HG03520 (cell line): ENCODE measurements at regions not wholly inside any gene's neighbourhood (a gene's known extent, or its start where the extent isn't known, plus 50 kb on each side); places are given as distances from the start of the nearest gene placed in this dataset.

ENCODE experiments used
- ATAC-seq: cut with Tn5 transposase; IDR thresholded peaks from one replicate; pipeline ENCODE4 v1.9.1; 2021; ENCODE audit warnings: mild to moderate bottlenecking, moderate library complexity; ENCODE audit not compliant: unreplicated experiment

DNA sequence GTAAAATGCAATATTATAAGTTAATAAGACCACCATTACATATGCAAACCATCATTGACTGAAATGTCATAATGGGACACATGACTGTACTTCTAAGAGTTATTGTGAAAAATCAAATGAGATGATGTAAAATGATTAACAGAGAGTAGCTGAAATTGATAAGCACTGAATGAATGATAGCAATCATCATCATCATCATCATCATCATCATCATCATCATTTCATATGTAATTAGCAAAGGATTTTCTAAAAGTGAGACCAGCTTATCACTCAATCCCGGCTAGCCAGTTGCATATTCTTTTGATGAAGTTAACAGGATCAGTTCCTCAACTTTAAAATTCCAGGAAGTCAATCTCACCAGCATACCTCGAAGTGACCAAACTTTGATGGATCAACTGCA is 650.3 kb upstream of the KLF4 start:
- no peak for ATAC-seq

DNA sequence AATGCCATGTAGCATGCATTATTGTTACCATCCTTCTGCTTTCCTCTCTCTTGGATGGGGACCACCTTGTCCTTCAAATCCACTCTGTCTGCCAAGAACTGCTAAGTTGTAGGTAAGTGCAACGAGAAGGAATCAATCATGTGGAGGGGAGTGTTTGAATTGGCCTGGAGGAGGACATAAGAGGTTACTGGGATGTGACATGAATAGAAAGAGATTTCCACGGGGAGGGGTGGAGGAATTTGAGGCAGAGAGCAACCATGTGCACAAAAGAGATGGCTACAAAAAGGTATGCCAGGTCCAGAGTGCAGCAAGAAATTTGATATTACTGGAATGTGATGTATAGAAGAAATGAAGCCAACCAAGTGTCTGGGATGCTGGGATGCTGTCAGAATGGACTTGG is 648.9 kb upstream of the KLF4 start:
- no peak for ATAC-seq

DNA sequence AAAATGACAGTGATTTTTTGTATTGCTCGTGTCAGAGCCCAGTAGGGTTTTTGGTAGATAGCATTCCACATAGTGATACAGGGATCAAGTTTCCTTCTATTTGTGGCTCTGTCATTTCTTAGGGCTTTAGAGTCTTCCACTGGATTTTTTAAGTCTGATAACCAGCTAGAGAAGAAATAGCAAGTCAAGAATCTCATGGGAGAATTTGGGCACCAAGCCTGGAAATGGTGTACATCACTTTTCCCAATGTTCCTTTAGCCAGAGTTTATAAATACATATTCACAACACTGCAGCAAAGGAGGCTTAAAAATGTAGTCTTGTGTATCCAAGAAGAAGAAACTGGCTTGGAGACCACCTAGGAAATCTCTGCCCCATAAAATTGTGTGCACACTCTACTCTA is 647.1 kb upstream of the KLF4 start:
- no peak for ATAC-seq

DNA sequence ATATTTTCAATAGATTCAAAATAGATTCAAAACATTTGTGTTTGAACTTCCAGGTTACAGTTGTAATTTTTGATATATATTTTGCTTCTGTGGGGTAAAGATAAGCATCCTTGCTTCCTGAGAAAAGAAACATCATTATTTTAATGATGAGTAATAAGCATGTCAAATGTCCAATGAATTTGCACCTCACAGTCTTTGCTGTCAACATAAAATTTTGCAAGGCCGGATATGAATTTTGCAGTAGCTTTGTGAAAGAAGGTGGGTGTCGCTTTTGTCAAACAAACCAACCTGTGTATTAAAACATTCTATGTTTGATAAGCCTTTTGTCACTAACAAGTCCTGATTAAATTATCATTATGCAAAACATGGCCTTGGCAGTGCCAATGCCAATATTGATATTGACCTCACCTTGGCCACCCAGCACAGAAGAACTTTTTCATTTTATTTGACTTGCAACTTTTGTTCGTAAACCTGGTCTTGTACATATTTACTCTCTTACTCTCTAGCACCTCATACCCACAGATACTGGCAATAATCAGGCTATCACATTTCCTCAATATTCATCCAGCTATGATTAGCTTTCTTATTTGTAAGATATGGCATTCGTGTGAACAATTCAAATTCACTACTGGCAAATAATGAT is 645.0 kb upstream of the KLF4 start:
- no peak for ATAC-seq

DNA sequence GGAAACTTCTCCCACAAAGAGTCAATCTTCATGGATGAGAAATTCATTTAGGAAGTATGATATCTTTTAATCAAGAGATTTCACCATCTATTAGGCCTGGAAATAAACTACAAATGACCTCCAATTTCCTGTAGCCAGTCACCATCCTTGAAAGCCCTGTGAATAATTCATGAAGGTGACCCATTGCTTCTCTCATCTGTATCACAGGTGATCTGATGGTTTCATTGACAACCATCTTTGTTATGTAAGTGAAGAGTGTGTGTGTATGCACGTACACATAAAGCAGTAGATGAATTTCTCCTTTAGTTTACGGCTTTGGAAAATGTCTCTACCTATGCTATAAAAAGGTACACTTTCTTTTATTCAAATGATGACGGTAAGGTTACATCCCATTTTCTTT is 644.1 kb upstream of the KLF4 start:
- ATAC-seq = no peak

DNA sequence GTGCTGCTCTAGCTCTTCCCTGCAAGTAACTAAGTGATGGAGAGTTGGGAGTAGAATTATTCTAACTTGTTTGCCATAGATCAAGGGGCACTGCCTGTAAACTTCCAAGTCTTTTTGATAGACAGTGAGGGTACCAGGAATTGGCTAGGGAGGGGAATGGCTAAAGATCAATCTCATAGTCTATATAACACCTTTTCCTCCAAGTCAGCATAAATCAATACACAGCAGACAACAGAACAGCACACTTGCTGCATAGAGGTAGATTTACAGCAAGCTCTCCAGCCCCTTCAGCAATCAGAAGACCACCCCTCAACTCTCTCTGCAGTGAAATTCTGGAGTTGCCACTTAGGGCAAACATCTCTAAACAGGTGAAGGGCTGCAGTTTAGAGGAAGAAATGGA is 643.5 kb upstream of the KLF4 start:
- ATAC-seq = no peak

DNA sequence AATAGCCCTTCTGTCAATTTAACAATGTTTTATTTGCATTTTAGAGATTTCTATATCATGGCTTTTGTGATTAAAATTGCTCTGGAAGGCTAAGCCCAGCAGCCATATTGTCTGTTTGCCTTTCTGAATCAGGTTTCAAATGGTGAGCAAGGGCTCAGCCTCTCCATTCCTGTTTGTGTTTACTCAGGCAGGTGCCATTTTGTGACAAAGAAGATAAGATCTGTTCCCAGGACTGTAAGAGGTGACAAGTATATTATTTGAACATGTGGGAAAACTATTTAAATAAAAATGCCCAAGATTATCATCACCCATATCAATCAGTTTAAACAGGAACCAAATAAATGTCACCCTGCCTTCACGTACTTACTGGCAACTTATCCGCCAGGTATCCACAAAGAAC is 641.3 kb upstream of the KLF4 start:
- no peak for ATAC-seq

DNA sequence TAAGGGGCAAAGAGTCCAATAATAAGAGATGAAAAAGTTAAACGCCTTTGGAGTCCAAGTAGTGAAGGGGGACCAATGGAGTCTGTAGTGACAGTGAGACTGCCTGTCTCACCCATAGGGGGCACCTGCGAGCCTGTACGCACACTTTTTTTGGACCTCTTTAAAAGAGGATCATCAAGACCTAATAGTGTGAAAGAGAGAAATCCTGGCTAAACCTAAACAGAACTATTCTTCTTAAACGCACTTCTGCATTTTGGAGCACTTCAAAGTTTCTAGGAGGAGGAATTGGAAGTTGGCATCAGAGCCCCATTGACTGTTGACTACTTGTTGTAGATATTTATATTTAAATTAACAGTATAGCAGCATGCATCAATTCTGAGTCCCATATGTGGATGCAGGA is 636.1 kb upstream of the KLF4 start:
- no peak for ATAC-seq

DNA sequence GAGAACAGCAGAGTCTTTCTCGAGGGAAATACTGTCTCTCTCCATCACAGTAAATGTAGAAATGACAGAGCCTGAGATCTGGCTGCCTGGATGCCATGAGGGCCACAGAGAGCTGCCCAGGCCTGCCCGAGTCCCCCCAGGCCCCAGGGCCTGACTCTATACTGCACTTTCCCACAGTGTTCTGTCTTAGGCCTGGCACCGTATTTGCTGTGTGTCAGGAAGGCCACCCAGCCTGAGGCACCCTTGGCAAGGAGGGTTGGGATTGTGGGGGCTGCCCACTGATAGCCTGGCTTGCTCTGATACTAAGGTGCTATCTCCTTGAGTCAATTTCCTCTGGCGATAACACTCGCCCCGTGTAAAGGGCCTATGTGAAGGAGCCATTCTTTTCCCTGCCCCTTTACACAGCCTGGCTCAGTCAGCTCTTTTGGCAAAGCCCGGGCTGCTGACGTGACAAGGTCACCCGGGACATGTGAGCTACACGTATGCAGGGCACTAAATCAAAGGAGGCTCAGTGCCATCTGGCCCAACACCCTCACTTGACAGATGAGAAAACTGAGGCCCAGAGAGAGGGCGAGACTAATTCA is 630.1 kb upstream of the KLF4 start:
- no peak for ATAC-seq

DNA sequence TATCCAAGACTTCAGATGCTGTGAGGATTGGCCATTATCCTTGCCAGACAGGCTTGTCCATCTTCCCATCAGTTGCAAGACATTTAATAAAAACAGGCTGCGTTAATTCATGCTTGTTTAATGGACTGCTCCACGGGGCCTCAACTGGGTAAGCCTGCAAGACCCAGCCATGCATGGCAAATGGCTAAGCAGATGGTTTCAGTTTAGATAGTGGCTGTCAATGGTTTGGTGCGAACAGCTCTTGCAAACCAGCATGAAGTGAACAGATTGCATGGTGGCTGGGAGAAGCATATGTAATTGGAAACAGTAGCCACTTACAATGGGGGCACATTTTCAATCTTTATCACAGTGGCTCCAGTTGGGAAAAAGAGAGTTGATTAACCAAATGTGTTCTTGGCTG is 628.2 kb upstream of the KLF4 start:
- no peak for ATAC-seq

DNA sequence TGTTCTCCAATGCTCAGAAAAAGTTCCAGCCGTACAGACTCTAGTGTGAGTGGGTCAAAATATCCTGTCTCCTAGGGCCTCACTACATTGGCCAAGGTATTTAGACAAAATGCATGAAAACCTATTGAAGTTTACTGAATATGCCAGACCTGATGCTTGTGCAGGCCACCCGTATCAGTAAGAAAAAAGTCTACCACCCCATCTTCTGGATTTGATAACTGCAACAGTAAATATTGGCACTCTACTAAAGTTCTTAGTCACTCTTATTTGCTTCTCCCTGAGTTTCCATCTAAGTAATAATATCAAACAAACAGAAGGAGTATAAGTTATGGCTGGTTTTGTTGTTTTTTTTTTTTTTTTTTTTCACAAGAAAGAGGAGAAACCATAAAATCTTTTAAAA is 627.7 kb upstream of the KLF4 start:
- no peak for ATAC-seq

DNA sequence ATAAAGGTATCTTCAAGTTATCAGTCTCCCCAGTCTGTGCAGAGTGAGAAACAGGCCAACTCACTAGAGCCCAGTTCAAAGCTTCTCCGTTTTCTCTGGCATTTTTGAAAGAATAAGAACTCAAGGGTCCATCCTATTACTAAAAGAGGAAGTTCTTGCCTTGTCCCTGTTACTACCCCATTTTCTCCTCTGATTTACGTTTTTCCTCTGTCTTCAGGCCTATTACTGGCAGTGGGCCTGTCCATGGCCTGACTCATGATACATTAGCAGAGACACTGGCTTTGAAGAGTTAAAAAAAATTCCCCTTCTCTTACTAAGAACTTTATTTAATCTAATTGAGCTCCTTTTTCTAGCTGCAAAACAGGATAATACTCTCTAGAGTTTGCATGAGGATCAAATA is 624.0 kb upstream of the KLF4 start:
- ATAC-seq = no peak

DNA sequence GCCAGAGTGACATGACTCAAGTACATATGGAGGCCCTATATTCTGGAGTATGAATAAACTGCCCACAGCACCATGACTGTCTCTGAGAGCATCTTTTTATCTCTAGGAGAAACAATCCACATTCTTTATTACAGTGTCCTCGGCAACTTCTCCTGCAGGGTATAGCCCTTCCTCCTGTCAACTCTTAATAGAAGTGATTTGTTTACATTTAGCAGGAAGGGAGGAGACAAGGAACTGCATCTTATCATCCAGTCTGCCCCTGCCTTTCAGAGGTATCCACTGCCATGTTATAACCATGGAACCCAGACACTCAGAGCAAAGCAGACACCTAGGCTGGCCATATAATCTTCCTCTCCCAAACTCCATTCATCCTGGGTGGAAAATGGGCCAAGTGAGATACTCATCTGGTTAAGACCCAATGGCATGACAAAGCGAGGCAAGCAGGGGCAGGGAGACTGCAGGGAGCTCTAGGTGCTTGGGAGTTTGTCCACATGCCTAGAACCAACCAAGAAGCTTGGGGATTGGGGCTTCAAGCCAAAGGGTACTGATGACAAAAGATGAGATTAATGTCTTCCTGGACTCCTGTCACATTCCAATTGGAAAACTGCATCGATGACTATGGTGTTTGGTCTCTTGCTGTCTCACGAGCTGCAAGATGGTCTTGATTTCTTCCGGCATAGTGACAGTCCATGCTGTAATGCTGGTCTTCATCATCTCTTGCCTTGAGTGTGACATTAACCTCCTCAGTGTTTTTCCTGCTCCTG is 620.5 kb upstream of the KLF4 start:
- no peak for ATAC-seq

DNA sequence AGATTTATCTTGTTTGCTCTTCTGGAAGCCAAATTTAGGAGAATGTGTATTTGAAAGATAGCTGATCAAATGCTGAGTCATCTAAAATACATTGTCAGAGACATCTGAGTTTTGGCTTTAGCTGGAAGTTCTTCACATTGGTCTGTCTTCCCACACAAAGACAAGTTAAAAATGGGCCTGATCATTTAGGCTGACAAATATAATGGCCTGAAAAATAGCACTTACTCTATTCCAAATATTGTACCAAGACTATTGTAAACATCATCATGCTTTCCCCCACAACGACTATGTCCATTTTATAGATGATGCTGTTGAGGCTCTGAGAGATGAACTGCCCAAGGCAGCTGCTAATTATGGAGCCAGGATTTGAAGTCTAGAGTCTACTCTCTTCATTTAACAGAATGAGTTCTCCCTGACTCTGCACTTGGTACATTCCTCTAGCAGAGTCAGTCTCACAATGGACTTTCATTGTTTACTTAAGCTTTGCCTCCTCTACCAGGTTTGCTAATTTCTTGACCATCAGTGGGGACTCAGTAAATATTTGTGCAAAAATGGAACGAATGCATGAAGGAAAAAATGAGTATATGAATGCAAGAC is 619.4 kb upstream of the KLF4 start:
- ATAC-seq = no peak

DNA sequence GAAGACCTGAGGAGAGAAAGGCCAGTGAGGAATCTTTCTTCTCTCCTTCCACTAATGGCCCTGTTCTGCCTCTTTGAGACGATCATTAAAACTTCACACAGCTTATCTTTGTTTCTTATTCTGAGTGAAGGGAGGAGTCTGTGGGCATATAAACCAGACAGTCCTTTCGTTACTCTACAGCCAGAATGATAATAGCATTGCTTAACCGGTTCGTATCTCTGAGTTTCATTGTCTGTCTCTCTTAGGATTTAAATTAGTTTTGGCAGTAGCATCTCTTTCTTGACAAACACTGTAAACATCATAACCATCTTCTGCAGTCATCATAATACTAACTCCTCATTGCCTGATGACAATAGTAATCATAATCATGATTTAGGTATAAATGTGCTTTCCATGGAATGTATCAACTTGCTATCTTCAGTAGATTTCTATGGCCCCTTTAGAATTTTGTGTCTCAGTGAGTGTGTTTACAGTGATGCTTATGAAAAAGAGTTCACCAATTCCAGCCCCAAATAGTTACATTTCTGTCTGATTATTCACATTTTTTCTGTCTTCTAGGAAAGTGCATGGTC is 618.8 kb upstream of the KLF4 start:
- no peak for ATAC-seq

DNA sequence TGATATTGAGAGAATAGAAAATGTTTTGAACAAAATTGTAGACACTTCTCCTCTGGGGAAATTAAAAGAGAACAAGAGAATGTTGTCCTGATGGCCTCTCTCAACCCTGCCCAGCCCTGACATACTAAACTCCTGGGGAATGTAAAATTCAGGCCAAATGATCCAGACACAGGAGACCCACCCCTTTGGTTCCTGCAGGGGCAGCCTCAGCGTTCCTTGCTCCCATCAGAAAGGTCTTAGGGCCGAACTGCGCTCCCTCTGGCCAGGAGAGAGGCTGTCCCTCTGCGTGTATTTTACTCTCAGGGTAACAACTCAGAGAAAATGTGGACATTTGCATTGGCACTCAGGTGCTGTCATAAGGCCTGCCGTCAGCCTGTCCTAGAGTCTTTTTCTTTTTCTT is 616.3 kb upstream of the KLF4 start:
- no peak for ATAC-seq

DNA sequence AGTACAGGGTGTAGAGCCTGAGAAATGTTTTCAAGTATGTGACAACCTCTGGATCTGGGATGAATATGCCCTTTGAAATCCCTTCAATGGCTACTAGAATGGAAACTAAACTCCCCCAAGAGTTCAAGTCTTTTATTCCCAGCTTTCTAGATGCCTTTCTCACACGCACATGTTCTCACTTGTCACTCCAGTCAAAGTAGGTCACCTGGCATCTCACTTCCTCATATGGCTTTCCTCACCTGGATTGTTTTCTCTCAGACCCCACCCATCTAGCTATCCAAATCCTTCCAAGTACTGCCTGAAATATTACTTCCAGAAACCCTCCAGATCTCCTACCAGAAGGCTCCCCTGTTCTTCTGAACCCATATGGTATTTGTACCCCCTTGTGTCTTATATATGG is 615.4 kb upstream of the KLF4 start:
- no peak for ATAC-seq

DNA sequence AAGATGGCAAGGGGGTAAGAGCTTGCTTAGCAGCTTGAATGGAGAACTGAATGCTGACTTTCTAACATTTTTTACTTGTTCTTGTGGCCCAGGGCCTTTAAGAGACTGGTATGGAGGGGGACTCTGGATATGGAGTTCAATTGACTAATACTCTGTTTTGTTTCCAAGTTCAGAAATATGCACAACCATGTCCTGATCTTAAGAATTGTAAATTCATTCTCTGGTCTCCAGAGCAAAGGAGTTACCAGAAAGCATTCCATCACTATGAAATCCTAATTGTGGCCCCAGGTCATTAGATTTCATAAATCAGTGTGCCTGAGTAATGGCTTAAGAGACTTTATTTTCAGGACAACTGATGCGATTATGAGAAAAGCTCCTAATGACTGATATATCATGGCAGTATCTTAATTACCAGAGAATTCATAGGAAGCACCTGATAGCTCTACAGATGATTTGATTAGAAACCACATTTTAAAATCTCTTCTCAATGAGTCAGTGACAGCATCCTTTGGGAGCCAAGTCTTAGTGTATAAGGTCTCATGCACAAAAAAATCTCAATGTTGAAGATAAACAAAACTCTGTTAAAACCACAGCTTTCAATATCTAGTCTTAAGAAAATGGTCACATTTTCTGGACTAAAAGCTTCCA is 613.6 kb upstream of the KLF4 start:
- ATAC-seq = no peak

DNA sequence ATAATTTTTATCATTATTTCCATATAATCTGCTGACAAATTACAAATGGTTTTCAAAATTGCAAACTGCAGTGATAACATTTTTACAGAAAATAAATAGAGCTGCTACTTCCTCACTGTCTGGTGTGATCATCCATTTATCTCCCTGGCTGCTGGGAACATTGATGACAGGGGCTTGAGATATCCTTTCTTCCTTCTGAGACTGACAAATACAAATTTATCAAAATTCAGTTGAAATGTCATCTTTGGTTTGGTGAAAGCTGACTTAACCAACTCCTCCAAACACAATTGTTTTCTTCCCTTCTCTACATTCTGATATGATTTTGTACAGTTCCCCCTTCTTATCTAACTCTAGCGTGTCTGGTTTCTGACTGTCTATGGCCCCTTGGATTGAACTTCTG is 611.8 kb upstream of the KLF4 start:
- ATAC-seq = no peak

DNA sequence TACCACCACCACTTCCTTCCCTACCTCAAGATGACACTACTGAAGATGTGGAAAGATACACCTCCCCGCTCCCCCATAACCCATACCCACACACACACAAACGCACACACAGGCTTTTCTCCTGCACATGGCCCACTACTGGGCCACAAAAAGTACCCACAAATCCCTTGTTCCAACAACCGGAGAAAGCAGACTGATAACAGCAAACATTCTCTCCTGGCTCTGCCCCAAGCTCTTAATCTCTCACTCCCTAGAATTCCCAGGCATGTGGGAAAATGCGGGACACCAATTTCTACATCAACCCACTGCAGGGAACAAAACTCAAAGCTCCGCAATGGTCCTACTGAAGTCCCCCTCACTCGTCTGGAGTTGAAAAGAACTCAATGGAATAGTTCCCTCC is 611.0 kb upstream of the KLF4 start:
- no peak for ATAC-seq

DNA sequence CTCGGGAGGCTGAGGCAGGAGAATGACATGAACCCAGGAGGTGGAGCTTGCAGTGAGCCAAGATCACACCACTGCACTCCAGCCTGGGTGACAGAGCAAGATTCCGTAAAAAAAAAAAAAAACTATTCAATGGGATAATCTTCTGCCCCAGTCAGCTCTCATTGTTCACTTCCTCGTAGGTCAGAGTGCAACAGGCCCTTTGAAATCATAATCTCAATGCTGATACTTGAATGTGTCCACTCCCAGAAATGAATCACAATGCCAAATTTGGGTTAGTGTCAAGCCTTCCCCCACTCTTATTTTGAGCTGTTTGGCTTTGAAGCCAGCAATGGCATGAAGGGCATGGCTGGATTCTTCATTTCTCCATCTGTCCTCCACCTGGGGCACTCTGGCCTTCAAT is 610.3 kb upstream of the KLF4 start:
- ATAC-seq = no peak
